ENCODE measurements at regions not wholly inside any gene's neighbourhood (a gene's known extent, or its start where the extent isn't known, plus 50 kb on each side); places are given as distances from the start of the nearest gene placed in this dataset.
A peak's percentile ranks its signal among the peaks of the same experiment; 100 is the strongest.

- peak overlapping the region; percentile 6 for H3K4me3 ChIP-seq (replicated peaks; ENCODE audit: low read depth, low read length)
- TF ChIP-seq, protein P1, sequence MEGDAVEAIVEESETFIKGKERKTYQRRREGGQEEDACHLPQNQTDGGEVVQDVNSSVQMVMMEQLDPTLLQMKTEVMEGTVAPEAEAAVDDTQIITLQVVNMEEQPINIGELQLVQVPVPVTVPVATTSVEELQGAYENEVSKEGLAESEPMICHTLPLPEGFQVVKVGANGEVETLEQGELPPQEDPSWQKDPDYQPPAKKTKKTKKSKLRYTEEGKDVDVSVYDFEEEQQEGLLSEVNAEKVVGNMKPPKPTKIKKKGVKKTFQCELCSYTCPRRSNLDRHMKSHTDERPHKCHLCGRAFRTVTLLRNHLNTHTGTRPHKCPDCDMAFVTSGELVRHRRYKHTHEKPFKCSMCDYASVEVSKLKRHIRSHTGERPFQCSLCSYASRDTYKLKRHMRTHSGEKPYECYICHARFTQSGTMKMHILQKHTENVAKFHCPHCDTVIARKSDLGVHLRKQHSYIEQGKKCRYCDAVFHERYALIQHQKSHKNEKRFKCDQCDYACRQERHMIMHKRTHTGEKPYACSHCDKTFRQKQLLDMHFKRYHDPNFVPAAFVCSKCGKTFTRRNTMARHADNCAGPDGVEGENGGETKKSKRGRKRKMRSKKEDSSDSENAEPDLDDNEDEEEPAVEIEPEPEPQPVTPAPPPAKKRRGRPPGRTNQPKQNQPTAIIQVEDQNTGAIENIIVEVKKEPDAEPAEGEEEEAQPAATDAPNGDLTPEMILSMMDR (IDR thresholded peaks at IDR 0.05; ENCODE audit: low read length, missing control alignments), result no peak
- DNase-seq (ENCODE audit: low read depth), result no peak
These were observed 708.1 kb upstream of the PCDH15 start for GRCh38 chr10:55509168-55509567.

DNA sequence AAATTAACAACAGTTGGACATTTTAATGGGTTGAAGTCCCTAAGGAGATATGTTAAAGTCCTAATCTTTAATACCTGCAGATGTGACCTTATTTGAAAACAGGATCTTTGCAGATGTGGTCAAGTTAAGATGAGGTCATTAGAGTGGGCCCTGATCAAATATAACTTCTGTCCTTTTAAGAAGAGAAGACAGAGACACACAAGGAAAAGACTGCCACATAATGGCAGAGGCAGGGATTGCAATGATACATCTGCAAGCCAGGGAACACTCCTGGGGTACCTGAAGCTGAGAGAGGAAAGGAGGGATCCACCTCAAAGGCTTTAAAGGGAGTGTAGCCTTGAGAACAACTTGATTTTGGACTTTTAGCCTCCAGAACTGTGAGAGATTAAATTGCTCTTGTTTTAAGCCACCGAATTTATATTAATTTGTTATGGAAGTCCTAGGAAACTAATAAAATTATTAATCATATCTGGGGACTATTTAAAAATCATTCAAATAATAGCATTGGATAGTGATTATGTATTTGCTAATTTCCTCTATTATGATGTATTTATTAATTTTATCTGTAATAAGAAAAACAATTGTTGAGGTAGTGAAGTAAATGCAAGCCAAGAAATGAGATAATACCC, 700.0 kb upstream of the PCDH15 start:
- TF ChIP-seq, protein P1 (IDR thresholded peaks at IDR 0.05; ENCODE audit: low read length, missing control alignments), result peak; percentile 59
- DNase-seq (ENCODE audit: low read depth), result peak; percentile 34

GRCh38 chr10:55497893-55498499, 697.0 kb upstream of the PCDH15 start:
- no peak for DNase-seq (ENCODE audit: low read depth)
- TF ChIP-seq, protein P1 (IDR thresholded peaks at IDR 0.05; ENCODE audit: low read length, missing control alignments), result no peak
- no peak overlapping the region for H3K4me3 ChIP-seq (replicated peaks; ENCODE audit: low read depth, low read length)

More for the DNA sequence above, 700.0 kb upstream of the PCDH15 start:
- no peak overlapping the region for H3K4me3 ChIP-seq (replicated peaks; ENCODE audit: low read depth, low read length)

DNA sequence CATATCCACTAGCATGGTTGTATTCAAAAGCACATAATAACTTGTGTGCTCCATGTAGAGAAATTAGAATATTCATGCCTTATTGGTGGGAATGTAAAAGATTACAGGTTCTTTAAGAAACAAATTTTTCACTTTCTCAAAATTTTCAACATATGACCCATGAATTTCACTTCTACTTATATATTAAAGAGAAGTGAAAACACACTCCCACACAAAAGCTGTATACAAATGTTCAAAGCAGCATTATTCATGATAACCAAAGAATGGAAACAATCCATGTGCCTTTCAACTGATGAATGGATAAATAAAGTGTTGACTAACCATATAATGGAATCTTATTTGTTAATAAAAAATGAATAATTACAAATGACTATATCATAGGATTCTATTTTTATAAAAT, 694.5 kb upstream of the PCDH15 start:
- TF ChIP-seq, protein P1 (IDR thresholded peaks at IDR 0.05; ENCODE audit: low read length, missing control alignments), result no peak
- DNase-seq (ENCODE audit: low read depth), result no peak
- no peak overlapping the region for H3K4me3 ChIP-seq (replicated peaks; ENCODE audit: low read depth, low read length)

GRCh38 chr10:55491712-55492111, 690.7 kb upstream of the PCDH15 start:
- TF ChIP-seq, protein P1 (IDR thresholded peaks at IDR 0.05; ENCODE audit: low read length, missing control alignments), result no peak
- H3K4me3 ChIP-seq (replicated peaks; ENCODE audit: low read depth, low read length), result no peak overlapping the region

DNA sequence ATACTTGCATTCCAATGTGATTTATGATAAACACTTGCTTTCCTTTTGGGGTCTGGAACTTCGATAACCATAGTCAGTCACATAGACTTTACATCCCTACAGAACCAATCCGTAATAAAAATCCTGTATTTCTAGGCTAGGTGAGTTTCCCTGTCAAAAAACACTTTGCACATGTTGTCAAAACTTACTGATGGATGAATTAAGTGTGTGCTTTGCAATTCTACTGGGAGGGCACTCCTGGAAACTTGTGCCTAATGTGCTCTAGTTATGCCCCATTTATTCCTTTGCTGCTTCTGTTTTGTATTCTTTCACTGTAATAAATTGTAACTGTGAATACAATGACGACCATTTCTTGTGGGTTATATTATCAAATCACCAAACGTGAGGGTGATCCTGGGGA, 684.8 kb upstream of the PCDH15 start:
- TF ChIP-seq, protein P1 (IDR thresholded peaks at IDR 0.05; ENCODE audit: low read length, missing control alignments), result no peak
- no peak for DNase-seq (ENCODE audit: low read depth)
- H3K4me3 ChIP-seq (replicated peaks; ENCODE audit: low read depth, low read length), result no peak overlapping the region

More at GRCh38 chr10:55491712-55492111, 690.7 kb upstream of the PCDH15 start:
- DNase-seq (ENCODE audit: low read depth), result no peak

GRCh38 chr10:55476129-55476528, 675.1 kb upstream of the PCDH15 start:
- no peak overlapping the region for H3K4me3 ChIP-seq (replicated peaks; ENCODE audit: low read depth, low read length)
- TF ChIP-seq, protein P1 (IDR thresholded peaks at IDR 0.05; ENCODE audit: low read length, missing control alignments), result no peak
- DNase-seq (ENCODE audit: low read depth), result peak; percentile 0

All from fibroblast of pulmonary artery (primary cell).